Loucy (cell line): ENCODE measurements at regions not wholly inside any gene's neighbourhood (a gene's known extent, or its start where the extent isn't known, plus 50 kb on each side); places are given as distances from the start of the nearest gene placed in this dataset.

Experiments
- H2AFZ ChIP-seq: fragments of 200-600 bp; sonication (generic); 2 replicates; pipeline ENCODE4 v1.6.0; 2016; ENCODE audit warnings: antibody characterized with exemption, mild to moderate bottlenecking, low read length, moderate library complexity
- H3F3A ChIP-seq: fragments of 200-600 bp; 2 replicates; pipeline ENCODE4 v1.6.0; 2016; ENCODE audit warnings: antibody characterized with exemption, low read depth, mild to moderate bottlenecking
- H3K27me3 ChIP-seq: fragments of 200-600 bp; sonication (generic); 2 replicates; pipeline ENCODE4 v1.6.1; 2014; ENCODE audit warnings: low read length, mild to moderate bottlenecking; ENCODE audit not compliant: insufficient read depth, poor library complexity, severe bottlenecking
- H3K36me3 ChIP-seq: fragments of 200-600 bp; sonication (generic); 2 replicates; pipeline ENCODE4 v1.6.1; 2016; ENCODE audit warnings: low read length; ENCODE audit not compliant: insufficient read depth
- H3K4me1 ChIP-seq: fragments of 200-600 bp; sonication (generic); 2 replicates; pipeline ENCODE4 v1.5.1; 2014; ENCODE audit warnings: low read length, mild to moderate bottlenecking; ENCODE audit not compliant: insufficient read depth, poor library complexity, severe bottlenecking
- H3K4me2 ChIP-seq: fragments of 200-600 bp; sonication (generic); 2 replicates; pipeline ENCODE4 v1.6.0; 2014; ENCODE audit warnings: antibody characterized with exemption, low read length, low read depth, mild to moderate bottlenecking; ENCODE audit not compliant: poor library complexity, severe bottlenecking
- H3K4me3 ChIP-seq: fragments of 200-600 bp; sonication (generic); 2 replicates; pipeline ENCODE4 v1.5.1; 2014; ENCODE audit warnings: low read length, mild to moderate bottlenecking, mixed read lengths; ENCODE audit not compliant: poor library complexity, severe bottlenecking
- H3K79me2 ChIP-seq: fragments of 200-600 bp; sonication (generic); 2 replicates; pipeline ENCODE4 v1.6.1; 2014; ENCODE audit warnings: low read length; ENCODE audit not compliant: insufficient read depth
- H3K9ac ChIP-seq: fragments of 200-600 bp; sonication (generic); 2 replicates; pipeline ENCODE4 v1.6.0; 2014; ENCODE audit warnings: mild to moderate bottlenecking, low read depth, low read length, moderate library complexity; ENCODE audit not compliant: poor library complexity, severe bottlenecking
- H3K9me2 ChIP-seq: fragments of 200-600 bp; sonication (generic); replicated peaks from 2 replicates; pipeline ENCODE4 v1.6.1; 2016; ENCODE audit warnings: low read depth, low read length, mixed read lengths
- H3K9me3 ChIP-seq: fragments of 200-600 bp; sonication (generic); 2 replicates; pipeline ENCODE4 v1.6.1; 2014; ENCODE audit warnings: mild to moderate bottlenecking, antibody characterized with exemption, low read length, low read depth; ENCODE audit not compliant: insufficient read depth
- H4K20me1 ChIP-seq: fragments of 200-600 bp; sonication (generic); 2 replicates; pipeline ENCODE4 v1.6.0; 2014; ENCODE audit warnings: antibody characterized with exemption, low read length, mild to moderate bottlenecking; ENCODE audit not compliant: insufficient read depth, poor library complexity, severe bottlenecking
- CTCF ChIP-seq: fragments of 200-600 bp; sonication (generic); conservative IDR thresholded peaks from 2 replicates; pipeline ENCODE4 v1.5.1; 2014; ENCODE audit warnings: mild to moderate bottlenecking, antibody characterized with exemption, low read length
- EZH2phosphoT487 ChIP-seq: fragments of 200-600 bp; IDR thresholded peaks from 2 replicates; pipeline ENCODE4 v1.6.1; 2018; ENCODE audit warnings: antibody characterized with exemption, mild to moderate bottlenecking, moderate library complexity, borderline replicate concordance

DNA sequence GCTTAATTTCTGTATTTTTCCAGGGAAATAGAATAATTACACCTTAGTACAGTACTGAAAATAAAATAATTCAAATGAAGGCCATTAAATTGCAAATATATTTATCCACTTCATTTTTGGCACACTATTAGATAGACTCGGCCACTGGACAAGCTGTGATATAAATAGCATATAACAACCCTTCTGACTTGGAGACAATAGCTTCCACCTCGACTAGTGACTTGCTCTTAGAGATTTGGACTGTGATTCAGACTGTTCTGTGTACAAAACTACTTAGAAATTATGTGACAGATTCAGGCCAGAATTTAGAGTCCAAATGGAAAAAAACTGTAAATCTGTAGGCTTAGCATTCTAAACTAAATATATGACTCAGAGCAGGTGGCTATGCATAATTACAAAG lies 949.9 kb downstream of the LRFN5 start:
- no peaks in the 10 kb centered on the region for H3K79me2 ChIP-seq
- H3K9me2 ChIP-seq = no peaks in the 10 kb centered on the region
- no peaks in the 10 kb centered on the region for H4K20me1 ChIP-seq
- H3K9ac ChIP-seq = no peak overlapping the region
- H3K4me1 ChIP-seq = no peaks in the 10 kb centered on the region
- TF ChIP-seq EZH2phosphoT487 (no peak), CTCF (no peak)
- no peaks in the 10 kb centered on the region for H3K27me3 ChIP-seq
- no peak overlapping the region for H3K4me3 ChIP-seq
- no peaks in the 10 kb centered on the region for H3F3A ChIP-seq
- H3K9me3 ChIP-seq = no peaks in the 10 kb centered on the region
- no peaks in the 10 kb centered on the region for H3K36me3 ChIP-seq
- H3K4me2 ChIP-seq = no peak overlapping the region
- H2AFZ ChIP-seq = no peak overlapping the region

DNA sequence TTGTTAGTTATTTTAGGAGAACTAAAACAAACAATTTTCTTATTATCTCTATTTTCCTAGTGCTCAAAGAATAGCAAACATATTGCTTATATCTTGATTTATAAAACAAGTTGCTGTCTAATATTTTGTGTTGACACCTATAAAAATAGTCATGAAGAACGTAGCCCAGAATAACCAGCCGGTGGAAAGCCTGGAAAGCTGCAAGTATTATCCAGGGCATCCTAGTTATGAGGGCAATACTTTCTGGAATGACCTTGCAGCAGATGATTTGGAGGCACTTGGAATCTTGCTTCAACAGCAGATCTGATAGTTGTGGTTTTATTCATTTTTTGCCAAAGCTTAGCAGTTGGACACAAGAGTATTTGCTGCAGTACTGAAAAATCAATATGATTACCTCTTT lies 948.7 kb downstream of the LRFN5 start:
- no peaks in the 10 kb centered on the region for H3K36me3 ChIP-seq
- H2AFZ ChIP-seq = no peak overlapping the region
- no peaks in the 10 kb centered on the region for H3K27me3 ChIP-seq
- no peak overlapping the region for H3K4me3 ChIP-seq
- H4K20me1 ChIP-seq = no peaks in the 10 kb centered on the region
- no peaks in the 10 kb centered on the region for H3K9me2 ChIP-seq
- no peak overlapping the region for H3K4me2 ChIP-seq
- H3F3A ChIP-seq = no peaks in the 10 kb centered on the region
- H3K9me3 ChIP-seq = no peaks in the 10 kb centered on the region
- H3K79me2 ChIP-seq = no peaks in the 10 kb centered on the region
- no peak overlapping the region for H3K9ac ChIP-seq
- TF ChIP-seq EZH2phosphoT487 (no peak), CTCF (no peak)
- no peaks in the 10 kb centered on the region for H3K4me1 ChIP-seq

- H3K4me3 ChIP-seq = no peak overlapping the region
- H3K9ac ChIP-seq = no peak overlapping the region
- no peaks in the 10 kb centered on the region for H3K27me3 ChIP-seq
- no peaks in the 10 kb centered on the region for H3F3A ChIP-seq
- no peaks in the 10 kb centered on the region for H3K79me2 ChIP-seq
- H3K9me3 ChIP-seq = no peaks in the 10 kb centered on the region
- no peaks in the 10 kb centered on the region for H3K4me1 ChIP-seq
- no peak overlapping the region for H3K4me2 ChIP-seq
- H3K36me3 ChIP-seq = no peaks in the 10 kb centered on the region
- H3K9me2 ChIP-seq = no peaks in the 10 kb centered on the region
- TF ChIP-seq EZH2phosphoT487 (no peak), CTCF (no peak)
- H2AFZ ChIP-seq = no peak overlapping the region
- no peaks in the 10 kb centered on the region for H4K20me1 ChIP-seq
Observed at GRCh38 chr14:42554091-42554490, 947.4 kb downstream of the LRFN5 start.
